ENCODE measurements at regions not wholly inside any gene's neighbourhood (a gene's known extent, or its start where the extent isn't known, plus 50 kb on each side); places are given as distances from the start of the nearest gene placed in this dataset.

- no peaks in the 10 kb centered on the region for H3K27me3 ChIP-seq (ENCODE audit: insufficient read depth, low read length)
- no peak overlapping the region for H3K18ac ChIP-seq (ENCODE audit: insufficient read length, low read depth, low read length)
- no peak overlapping the region for H3K27ac ChIP-seq (ENCODE audit: insufficient read length, low read depth, low read length)
- H3K27me3 Mint-ChIP-seq (ENCODE audit: low read depth), result no peaks in the 10 kb centered on the region
- no peak overlapping the region for H2BK15ac ChIP-seq (ENCODE audit: low read depth, low read length)
- no peak overlapping the region for H3K4ac ChIP-seq (ENCODE audit: low read depth, low read length)
- no peaks in the 10 kb centered on the region for H3K9me3 Mint-ChIP-seq
- H2BK120ac ChIP-seq (ENCODE audit: low read depth, low read length, poor library complexity, severe bottlenecking), result no peak overlapping the region
- H2BK20ac ChIP-seq (ENCODE audit: low read depth, low read length, poor library complexity, severe bottlenecking), result no peak overlapping the region
- H4K20me1 ChIP-seq (ENCODE audit: control insufficient read depth, insufficient read depth, insufficient read length), result no peaks in the 10 kb centered on the region
- no peak overlapping the region for H3K27ac Mint-ChIP-seq
- no peaks in the 10 kb centered on the region for H3K4me1 ChIP-seq (ENCODE audit: insufficient read depth, low read length)
- no peak overlapping the region for H2AFZ ChIP-seq (ENCODE audit: low read length)
- H3K36me3 Mint-ChIP-seq (ENCODE audit: insufficient read depth in 1 of 3, low read depth in 3 of 3), result no peaks in the 10 kb centered on the region
- H4K91ac ChIP-seq (ENCODE audit: insufficient read length, low read depth, low read length), result no peak overlapping the region
- no peak overlapping the region for H2AK5ac ChIP-seq (ENCODE audit: insufficient read length, low read length)
- no peak overlapping the region for H4K5ac ChIP-seq (ENCODE audit: insufficient read length, low read depth, low read length)
- no peak for DNase-seq
- H3K4me1 Mint-ChIP-seq, result no peaks in the 10 kb centered on the region
- H3K79me2 ChIP-seq (ENCODE audit: insufficient read depth, low read length), result no peaks in the 10 kb centered on the region
- no CpG with 5 or more reads among the region's 1 CpG for WGBS (ENCODE audit: extremely low coverage, insufficient read length, low lambda C conversion rate)
- H3K79me1 ChIP-seq (ENCODE audit: insufficient read depth, low read depth, low read length, poor library complexity, severe bottlenecking), result no peaks in the 10 kb centered on the region
- no peak overlapping the region for H3K14ac ChIP-seq (ENCODE audit: insufficient read depth, low read length)
- no peaks in the 10 kb centered on the region for H3K9me3 ChIP-seq (ENCODE audit: control insufficient read depth, low read depth, low read length)
- no peak overlapping the region for H3K56ac ChIP-seq (ENCODE audit: insufficient read length, low read depth, low read length)
- H3T11ph ChIP-seq (ENCODE audit: low read length), result no peak overlapping the region
- no peak overlapping the region for H3K4me2 ChIP-seq (ENCODE audit: insufficient read depth, insufficient read length, low read length)
- H2BK12ac ChIP-seq (ENCODE audit: insufficient read length, low read depth, low read length), result no peak overlapping the region
- no peak for TF ChIP-seq CTCF (conservative IDR thresholded peaks at IDR 0.05)
- H3K9ac ChIP-seq (ENCODE audit: extremely low read depth, insufficient read length, low read length), result no peak overlapping the region
- H4K8ac ChIP-seq (replicated peaks; ENCODE audit: insufficient read length, low read depth, low read length), result no peak overlapping the region
- no peak overlapping the region for H3K23ac ChIP-seq (ENCODE audit: insufficient read length, low read depth, low read length)
- H3K4me3 Mint-ChIP-seq, result no peak overlapping the region
- no peak overlapping the region for H2BK5ac ChIP-seq (ENCODE audit: insufficient read length, low read length)
- no peaks in the 10 kb centered on the region for H3K23me2 ChIP-seq (ENCODE audit: insufficient read length, low read depth, low read length, poor library complexity, severe bottlenecking)
Measured at GRCh38 chr2:78749638-78750037, 275.9 kb upstream of the REG3G start.

Data from H9 (cell line).